Ramos (cell line): ENCODE measurements at regions not wholly inside any gene's neighbourhood (a gene's known extent, or its start where the extent isn't known, plus 50 kb on each side); places are given as distances from the start of the nearest gene placed in this dataset.

Experiments used
- in situ Hi-C: fragments of 300-500 bp; cut with MboI; formaldehyde crosslinking; loops from one replicate; pipeline ENCODE4 v1.14.3; 2022; ENCODE audit warnings: low sequenced_read_pairs; ENCODE audit not compliant: unreplicated experiment

- in situ Hi-C loops, result no loop called here
Observed at GRCh38 chr2:173785813-173786212, 179.4 kb downstream of the SP3 start.

DNA sequence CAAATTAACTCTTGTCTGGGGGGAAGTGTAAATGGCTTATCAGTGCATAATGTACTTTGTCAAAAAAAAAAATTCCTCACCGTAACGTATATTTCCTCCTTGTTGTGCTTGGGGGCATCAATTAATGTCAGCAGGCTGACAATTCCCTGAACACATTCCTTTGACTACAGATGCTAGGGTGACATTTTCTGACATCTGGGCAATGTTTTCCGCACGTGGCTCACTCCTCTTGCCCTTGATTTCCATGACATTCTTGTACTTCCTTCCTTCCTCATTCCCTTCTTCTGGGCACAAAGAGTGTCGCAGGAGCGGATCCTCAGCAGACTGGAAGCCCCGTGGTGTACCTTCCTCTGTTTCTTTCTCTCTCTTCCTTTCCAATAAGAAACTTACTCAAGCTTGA lies 173.7 kb downstream of the SP3 start:
- in situ Hi-C loops, result no loop called here

DNA sequence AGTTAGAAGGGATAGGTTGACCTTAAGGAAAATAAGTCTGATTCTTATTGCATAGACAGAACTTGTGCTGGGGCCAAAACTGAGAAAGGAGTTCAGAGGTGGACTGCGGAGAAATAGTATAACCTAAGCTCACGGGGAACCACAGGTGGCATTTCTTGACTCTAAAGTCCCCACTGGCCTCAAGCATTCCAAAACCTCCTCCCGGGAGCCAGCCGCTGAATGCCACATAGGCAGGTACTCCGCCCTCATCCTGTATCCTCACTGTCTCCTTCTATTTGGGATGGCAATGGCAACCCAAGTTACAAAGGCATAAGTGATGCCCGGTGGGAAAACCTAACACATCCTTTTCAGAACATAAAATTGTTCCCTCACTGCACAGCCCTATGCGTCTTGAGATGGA lies 173.0 kb downstream of the SP3 start:
- in situ Hi-C loops, result no loop called here

GRCh38 chr2:173792741-173793140 lies 172.4 kb downstream of the SP3 start:
- in situ Hi-C loops, result no loop called here

GRCh38 chr2:173793709-173794565 lies 171.2 kb downstream of the SP3 start:
- in situ Hi-C loops, result no loop called here

GRCh38 chr2:173797586-173798263 lies 167.4 kb downstream of the SP3 start:
- in situ Hi-C loops, result no loop called here

GRCh38 chr2:173802518-173802917 lies 162.7 kb downstream of the SP3 start:
- in situ Hi-C loops, result no loop called here

GRCh38 chr2:173803449-173803848 lies 161.7 kb downstream of the SP3 start:
- in situ Hi-C loops, result no loop called here

DNA sequence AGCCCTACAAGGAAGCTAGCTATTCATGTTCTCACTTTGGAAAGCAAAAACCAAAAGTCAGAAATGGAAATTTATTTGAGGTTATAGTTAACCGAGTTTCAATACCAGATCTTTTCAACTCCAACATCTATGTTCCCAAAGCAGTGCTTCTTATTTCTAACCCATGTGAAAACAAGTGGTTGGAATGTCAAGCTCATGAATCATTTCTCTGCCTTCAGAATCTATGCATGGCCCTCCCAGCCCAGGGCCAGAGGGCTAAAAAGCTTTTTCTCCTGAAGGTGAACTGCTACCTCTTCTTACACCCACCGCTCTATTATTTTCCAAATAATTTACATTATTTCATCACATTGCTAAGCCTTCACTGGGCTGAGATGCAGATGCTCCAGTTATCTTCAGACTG lies 158.4 kb downstream of the SP3 start:
- in situ Hi-C loops, result no loop called here

- in situ Hi-C loops, result no loop called here
Observed at GRCh38 chr2:173808718-173809117, 156.5 kb downstream of the SP3 start.

GRCh38 chr2:173812321-173812720 lies 152.9 kb downstream of the SP3 start:
- in situ Hi-C loops, result no loop called here

DNA sequence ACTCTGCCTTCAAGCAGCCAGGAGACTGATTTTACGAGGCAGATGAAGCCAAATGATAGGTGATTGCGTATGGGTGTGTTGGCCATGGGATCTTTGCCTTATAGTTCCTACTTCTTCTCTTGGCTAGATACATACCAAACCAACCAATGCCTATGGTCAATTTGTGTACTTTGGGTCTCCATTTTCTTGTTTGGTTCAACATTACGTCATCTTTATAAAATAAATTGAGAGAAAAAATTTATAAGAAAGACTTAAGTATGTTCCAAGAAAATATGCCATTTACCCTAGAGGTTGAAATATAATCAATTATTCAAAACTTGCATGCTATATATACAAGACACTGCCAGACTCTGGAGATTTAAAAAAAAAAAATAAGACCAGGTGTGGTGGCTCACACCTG lies 150.9 kb downstream of the SP3 start:
- in situ Hi-C loops, result no loop called here

GRCh38 chr2:173815772-173816171 lies 149.4 kb downstream of the SP3 start:
- in situ Hi-C loops, result no loop called here

- in situ Hi-C loops, result no loop called here
Observed at GRCh38 chr2:173817582-173817981, 147.6 kb downstream of the SP3 start.

DNA sequence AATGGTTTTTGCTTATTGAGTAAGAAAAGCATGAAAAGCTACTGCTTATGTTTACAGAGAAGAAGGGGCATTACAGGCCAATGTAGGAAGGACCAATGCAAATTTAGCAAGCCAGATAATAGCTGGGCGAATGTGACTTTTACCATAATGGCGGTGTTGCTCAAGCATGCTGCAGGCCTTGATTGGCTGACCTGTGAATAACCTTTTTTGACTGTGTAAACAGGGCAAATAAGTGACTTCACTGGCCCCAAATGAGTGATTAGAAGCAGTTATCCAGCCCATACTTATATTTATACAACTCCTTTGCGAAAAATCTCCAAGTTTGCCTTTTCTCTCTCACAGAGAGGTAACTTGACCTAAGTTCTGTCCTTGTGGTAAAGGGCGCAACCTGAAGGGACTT lies 146.9 kb downstream of the SP3 start:
- in situ Hi-C loops, result no loop called here

GRCh38 chr2:173819852-173820251 lies 145.3 kb downstream of the SP3 start:
- in situ Hi-C loops, result no loop called here

DNA sequence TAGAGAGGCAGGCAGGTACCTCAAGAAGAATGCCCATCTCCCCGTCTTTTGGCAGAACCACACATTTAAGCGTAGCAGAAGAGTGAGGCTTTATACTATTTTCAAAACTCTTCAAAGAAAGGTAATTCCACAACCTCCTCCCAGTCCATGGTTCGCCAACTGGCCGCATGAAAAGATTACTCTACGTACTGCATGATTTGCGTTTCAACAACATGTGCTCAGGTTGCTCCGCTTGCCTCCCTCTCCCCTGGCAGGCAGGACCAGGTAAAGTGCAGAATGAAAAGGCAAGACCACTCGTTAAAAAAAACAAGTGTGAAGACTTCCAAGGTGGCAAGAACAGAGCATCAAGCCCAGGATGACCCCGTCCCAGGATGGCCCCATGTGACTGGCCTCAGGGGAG lies 143.7 kb downstream of the SP3 start:
- in situ Hi-C loops, result no loop called here

DNA sequence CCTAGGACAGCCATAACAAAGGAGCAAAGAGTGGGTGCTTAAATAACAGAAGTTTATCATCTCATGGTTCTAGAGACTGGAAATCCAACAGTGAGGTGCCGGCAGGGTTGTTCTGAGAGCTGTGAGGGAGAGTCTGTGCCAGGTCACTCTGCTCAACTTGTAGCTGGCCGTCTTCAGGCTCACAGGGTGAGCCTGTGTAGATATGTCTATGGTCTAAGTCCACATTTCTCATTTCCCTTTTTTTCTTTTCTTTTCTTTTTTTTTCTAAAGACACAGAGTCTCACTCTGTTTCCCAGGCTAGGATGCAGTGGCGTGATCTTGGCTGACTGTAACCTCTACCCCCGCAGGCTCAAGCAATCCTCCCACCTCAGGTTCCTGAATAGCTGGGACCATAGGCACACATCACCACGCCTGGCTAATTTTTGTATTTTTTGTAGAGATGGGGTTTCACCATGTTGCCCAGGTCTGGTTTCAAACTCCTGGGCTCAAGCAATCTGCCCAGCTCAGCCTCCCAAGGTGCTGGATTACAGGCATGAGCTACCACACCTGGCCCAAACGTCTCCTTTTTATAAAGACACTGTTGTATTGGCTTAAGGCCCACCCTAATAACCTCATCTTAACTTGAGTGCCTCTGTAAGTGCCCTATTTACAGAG lies 142.2 kb downstream of the SP3 start:
- in situ Hi-C loops, result no loop called here

DNA sequence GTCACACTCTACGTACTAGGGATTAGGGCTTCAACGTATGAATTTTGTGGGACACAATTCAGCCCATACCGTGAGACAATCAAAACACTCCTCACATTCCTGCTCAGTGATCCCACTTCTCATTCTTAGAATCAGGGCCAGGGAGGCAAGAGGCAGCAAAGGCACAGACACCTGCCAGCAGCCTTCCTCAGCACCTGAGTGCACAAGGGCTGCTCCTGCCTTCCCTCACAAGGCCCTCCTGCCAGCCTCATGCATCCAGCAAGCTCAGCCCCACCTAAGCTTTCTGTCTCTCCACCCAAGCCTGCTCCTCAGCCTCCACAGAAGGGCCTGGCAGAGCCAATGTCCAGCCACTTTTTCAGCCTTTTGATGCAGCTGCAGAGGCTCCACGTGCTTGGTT lies 141.6 kb downstream of the SP3 start:
- in situ Hi-C loops, result no loop called here

DNA sequence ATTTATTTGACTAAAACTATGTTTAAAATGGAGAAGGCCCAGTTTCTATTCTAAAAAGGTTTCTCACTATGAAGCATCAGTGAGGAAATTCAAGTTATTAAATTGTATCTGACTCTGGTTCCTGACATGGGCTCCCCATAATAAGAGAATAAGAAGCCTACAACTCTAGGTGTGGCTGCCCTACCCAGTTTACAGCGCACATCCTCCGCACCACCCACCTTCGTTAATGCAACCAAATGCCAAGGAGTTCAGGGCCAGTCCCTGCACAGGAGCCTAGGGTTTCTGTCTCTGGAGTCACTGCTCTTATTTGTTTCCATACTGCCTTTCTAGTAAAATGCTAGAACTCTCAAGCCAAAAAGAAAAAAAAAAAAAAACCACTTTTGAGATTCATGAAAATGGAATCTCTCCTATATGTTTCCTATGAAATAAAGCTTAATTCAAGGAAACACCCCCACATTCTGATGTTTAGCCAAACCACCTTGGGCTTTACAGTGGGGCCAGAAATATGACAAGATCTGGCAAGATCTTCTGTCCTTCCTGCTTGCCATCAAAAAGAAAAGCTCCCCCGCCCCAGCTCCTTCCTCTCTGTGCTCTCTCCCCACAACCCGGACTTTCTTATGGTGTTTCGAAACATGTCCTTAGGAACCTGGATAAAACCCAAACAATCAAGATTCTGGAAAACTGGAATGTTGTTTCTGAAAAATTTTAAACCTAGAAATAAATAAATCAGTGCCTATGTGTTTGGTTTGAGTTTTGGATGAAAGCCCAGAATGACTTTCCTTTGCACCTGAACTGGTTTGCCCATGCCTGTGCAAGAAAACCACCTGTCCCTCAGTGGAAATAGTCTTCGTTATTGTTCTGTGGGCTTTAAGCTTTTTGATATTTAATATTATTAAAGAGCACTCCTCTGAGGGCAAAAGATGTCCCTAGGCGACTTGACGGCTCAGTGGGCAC lies 136.7 kb downstream of the SP3 start:
- in situ Hi-C loops, result no loop called here
